Stimulated activated CD8-positive, alpha-beta memory T cell treated with anti-CD3 and anti-CD28 coated beads, Interleukin-15, amount 100 ng/mL, for 24 hours (primary cell): ENCODE measurements at regions not wholly inside any gene's neighbourhood (a gene's known extent, or its start where the extent isn't known, plus 50 kb on each side); places are given as distances from the start of the nearest gene placed in this dataset.

Experiments used
- DNase-seq: peaks from one replicate; pipeline ENCODE4 v3.0.0-alpha.2; 2020; ENCODE audit warnings: low read depth

GRCh38 chr5:124274949-124275348 lies 471.5 kb downstream of the ZNF608 start:
- no peak for DNase-seq

DNA sequence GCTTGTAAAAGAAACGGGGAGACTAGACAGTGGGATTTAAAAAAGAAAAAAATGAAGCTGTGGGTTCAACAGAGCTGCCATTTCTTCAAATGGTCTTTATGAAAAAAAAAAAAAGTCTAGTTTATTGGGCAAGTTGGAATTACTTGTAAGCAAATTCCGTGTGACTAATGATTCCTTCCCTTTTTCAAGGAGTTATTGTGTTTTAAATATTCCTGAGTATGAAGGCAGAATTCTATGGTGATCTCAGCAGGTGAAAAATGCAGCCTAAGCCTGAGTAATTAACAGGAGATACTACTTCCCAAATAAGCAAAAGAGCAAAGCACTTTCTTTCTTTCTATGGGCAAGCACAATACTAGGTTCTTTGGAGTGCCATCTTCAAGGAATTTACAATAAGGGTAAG lies 481.9 kb downstream of the ZNF608 start:
- DNase-seq = no peak

GRCh38 chr5:124263680-124264491 lies 482.6 kb downstream of the ZNF608 start:
- no peak for DNase-seq

DNA sequence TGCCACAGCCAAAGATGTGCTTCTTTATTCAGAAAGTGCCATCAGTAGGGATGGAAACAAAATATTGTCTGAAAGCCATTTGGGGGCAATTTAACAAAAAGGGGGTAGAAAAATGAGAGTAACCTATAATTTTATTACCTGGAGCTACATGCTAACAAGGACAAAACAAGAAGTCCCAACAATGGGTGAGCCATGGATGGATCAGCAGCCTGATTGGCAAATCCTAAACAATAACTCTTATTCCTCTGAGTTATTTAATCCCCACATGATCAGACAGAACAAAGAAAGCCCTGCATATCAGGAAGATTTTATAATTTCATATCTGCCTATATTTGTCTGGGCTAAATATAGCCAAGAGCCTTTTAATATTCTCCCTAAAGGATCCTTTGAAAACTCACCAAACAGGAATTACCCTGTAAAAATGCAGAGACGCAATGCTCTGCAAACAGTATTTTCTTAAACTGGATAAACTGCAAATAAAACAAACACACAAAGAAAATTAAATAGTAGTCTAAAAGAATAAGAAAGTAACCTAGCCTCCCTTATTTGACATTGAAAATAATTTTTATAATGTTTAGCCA lies 483.4 kb downstream of the ZNF608 start:
- DNase-seq = no peak

DNA sequence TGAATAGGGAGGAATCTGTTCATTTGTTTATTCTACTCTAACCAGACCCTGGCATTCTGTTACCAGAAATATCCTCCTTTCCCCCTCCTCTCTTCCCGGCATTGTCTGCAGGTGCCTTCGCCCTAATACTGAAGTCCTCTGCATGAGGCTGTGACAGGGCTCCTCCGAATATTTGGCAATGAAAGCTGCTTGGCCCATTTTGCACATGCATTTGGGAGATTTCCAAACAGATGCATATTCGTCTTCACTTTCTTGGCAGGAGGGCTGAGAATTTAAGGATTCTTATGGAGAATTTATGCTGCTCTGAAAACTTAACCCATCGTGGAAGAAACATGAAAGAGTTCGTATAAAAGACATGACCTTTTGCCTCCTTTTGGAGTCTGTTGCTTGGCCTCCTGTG lies 484.0 kb downstream of the ZNF608 start:
- DNase-seq = no peak

DNA sequence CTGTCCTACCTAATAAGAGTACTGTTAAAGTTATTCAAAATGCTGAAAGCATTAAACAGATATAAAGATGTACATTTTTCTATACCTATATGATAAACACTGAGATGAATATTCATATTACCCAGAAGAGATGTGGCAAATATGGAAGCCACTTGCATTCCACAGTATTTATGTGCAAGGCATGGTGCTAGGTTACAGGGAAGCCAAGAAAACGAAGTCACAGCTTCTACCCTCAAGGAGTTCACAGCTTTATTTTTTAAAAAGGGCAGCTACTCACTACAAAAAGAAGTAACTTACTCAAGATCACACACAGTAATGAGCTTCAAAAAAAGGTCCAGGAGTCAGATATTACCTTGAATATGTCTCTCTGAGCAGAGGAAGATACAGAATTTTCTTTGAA lies 484.6 kb downstream of the ZNF608 start:
- no peak for DNase-seq

DNA sequence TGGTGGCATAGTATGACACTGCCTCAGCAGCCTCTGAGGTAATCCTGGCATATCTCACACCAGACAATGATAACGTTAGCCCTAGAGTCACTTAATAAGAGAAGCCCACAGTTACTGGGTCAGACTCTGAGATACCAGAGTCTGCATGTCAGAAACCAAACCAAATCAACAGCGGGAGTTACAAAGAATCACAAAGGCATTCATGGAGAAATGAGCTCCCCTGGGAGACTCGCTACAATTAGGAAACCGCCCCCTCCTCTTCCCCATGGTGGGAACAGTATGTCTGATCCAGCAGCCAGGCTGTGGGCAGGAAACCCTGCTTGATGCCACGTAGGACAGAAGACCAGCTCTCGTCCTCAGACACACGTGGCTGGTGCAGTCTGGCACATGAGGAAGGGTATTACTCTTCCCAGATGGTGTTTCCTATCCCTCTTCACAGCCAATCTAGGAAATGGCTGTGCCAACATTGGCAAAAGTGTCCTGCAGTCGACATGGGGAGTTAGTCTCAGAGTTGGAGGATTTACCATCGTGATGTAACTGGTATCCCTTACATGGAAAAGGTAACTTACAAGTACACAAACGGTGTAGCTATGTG lies 485.4 kb downstream of the ZNF608 start:
- DNase-seq = no peak

- DNase-seq = no peak
Observed at GRCh38 chr5:124259017-124259416, 487.4 kb downstream of the ZNF608 start.

DNA sequence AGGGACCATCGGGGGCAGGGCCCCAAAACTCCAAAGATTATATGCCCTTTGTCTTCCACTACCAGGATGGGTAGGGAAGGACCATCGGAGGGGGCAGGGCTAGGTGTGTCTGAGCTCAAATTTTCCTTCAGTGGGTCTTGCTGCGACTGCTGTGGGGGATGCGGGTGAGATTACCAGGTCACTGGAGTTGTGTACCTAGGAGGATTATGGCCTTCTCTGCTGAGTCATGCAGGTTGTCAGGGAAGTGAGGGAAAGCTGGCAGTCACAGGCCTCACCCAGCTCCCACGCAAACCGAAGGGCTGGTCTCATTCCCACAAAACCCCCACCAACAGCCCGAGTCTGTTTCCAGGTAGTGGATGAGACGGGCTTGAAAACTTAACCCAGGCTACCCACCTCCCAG lies 489.4 kb downstream of the ZNF608 start:
- no peak for DNase-seq

- no peak for DNase-seq
Observed at GRCh38 chr5:124253203-124253810, 493.1 kb downstream of the ZNF608 start.

- no peak for DNase-seq
Observed at GRCh38 chr5:124252747-124253146, 493.7 kb downstream of the ZNF608 start.

DNA sequence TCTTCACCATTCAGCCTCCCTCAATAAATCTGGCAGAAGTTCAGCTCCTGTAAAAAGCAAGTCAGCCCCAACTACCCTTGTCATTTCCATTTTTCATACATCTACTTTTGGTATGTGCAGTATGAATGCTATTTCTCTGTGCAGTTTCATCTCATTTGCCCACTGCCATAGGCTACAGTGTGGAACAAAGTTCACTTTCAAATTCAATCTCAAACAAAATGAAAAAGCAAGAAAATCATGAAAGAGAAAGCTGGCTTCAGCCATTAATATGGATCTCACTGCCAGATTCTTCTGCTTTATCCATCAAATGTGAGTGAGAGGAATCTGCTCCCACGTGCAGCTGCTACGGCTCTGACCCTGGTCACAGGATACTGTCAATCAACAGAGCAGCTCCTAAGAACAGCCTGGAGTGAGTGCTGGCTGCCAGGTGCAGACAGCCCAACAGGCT lies 494.2 kb downstream of the ZNF608 start:
- DNase-seq = no peak

GRCh38 chr5:124245276-124245675 lies 501.2 kb downstream of the ZNF608 start:
- DNase-seq = no peak

DNA sequence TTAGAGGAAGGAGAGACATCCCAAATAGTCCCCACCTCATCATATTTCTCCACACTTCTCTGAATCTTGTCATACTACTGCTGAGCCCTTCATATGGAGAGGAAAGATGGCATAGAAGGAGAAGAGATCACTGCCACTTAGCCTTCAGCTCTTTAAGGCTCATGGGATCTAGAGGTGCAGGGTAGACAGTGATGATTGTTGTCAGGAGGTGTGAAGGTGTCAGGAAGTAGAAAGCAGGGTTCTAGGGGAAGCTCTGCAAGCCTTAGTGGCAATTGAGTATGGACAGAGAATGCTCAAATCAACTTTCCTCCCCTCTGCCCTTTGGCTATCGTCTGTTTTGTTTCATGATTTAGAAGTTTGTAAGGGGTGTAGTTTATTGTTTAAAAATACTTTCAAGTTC lies 505.7 kb downstream of the ZNF608 start:
- no peak for DNase-seq

- no peak for DNase-seq
Observed at GRCh38 chr5:124239572-124239971, 506.9 kb downstream of the ZNF608 start.

DNA sequence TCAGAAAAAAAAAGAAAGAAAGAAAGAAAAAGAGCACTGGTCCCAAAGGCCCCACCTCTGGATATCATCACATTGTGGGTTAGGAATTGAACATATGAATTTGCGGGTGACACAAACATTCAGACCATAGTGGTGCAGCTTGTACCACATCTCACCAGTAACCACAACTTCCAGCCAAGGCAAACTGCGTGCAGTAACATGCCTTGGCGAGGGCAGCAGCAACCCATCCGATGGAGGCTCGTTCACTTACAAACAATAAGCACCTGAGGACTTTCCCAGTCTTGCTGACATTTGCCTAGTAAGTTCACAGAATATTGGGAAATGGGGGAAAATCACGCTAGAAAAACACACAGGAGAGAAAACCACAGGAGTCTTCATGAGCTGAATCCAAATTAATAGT lies 508.1 kb downstream of the ZNF608 start:
- DNase-seq = no peak

- DNase-seq = no peak
Observed at GRCh38 chr5:124237206-124237695, 509.2 kb downstream of the ZNF608 start.

- no peak for DNase-seq
Observed at GRCh38 chr5:124236361-124237205, 509.9 kb downstream of the ZNF608 start.

DNA sequence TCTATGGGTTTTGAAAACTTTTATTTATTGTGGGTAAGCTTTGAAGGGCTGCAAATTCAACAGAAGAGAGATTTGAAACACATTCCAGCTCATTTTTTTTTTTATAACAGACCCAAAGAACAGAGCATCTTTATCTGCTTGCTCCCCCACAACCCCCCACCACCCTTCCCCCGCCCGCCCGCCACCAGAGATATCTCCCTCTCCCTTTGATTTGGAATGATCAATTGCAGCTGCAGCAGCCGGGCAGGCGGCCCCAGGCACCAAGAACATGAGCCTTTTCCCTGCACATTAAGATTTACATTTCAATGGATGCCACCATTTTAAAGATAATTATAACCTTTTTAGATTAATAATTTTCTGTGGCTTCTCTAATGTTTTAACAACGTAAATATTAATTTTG lies 510.9 kb downstream of the ZNF608 start:
- DNase-seq = no peak

DNA sequence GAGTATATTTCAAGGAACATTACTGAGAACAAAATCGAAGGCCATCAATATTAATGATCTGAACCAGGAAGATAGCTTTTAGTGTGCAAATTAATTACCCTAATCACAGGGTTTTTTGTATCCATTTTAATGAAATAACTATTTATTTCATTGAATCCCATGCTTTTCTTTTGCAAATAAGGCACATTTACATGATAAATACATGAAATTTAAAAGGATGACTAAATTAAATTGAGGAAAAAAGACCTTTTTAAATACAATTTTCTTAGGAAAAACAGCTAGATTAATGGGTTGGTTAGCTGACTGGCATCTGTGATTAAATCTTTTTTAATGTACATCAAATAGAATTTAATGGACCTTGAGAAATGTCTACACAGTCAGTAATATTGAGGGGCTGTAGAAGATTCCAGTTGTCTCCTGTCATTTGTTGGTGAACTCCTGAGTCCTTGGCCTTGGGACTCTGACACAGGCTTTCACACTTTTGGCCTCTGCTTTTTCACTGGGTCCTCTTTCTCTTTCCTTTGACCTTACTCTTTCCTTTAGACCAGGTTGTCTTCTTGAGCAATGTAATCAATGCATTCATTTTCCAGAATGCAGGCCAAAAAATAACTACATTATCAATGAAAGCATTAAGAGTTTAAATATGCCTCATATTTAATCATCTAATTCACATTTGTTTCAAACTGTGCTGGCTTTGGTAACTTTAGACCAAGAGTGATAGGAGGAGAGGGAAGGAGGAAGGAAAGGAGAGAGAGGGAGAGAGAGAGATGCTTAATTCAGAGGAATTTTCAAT lies 511.5 kb downstream of the ZNF608 start:
- no peak for DNase-seq
